Lower leg skin (tissue), 4 donors: ENCODE measurements at regions not wholly inside any gene's neighbourhood (a gene's known extent, or its start where the extent isn't known, plus 50 kb on each side); places are given as distances from the start of the nearest gene placed in this dataset.

Source experiments
- DNase-seq, 2 donors: peaks; one replicate each; pipeline ENCODE4 v3.0.0-alpha.2; 2019; ENCODE audit warnings: low spot score in 2 of 2
- H3K4me3 ChIP-seq: fragments of 200-600 bp; sonication (generic); 2 replicates; pipeline ENCODE4 v1.5.1; 2017; ENCODE audit warnings: mild to moderate bottlenecking, low read depth; ENCODE audit not compliant: poor library complexity, severe bottlenecking
- POLR2A ChIP-seq, 2 donors: fragments of 450-650 bp; IDR thresholded peaks; one replicate each; pipeline ENCODE4 v1.6.1; 2016 to 2017; ENCODE audit warnings: antibody characterized with exemption in 2 of 2, mild to moderate bottlenecking in 1 of 2, moderate library complexity in 1 of 2
- WGBS, 2 donors: methylation state at CpG; one replicate each; pipeline ENCODE4 v1.1.5; 2018; 5-methylcytosine and 5-hydroxymethylcytosine counted together
- intact Hi-C: fragments of 100-400 bp; cut with DNase I; formaldehyde crosslinking; loops from one replicate; pipeline ENCODE4 v1.15.0; 2023; ENCODE audit warnings: low total_unique reads
- TF ChIP-seq, protein P1 (sequence below), 3 donors: fragments of 450-650 bp; IDR thresholded peaks; one replicate each; pipeline ENCODE4 v1.5.1; 2016; ENCODE audit warnings: antibody characterized with exemption in 3 of 3, mild to moderate bottlenecking in 3 of 3, moderate library complexity in 2 of 3

DNA sequence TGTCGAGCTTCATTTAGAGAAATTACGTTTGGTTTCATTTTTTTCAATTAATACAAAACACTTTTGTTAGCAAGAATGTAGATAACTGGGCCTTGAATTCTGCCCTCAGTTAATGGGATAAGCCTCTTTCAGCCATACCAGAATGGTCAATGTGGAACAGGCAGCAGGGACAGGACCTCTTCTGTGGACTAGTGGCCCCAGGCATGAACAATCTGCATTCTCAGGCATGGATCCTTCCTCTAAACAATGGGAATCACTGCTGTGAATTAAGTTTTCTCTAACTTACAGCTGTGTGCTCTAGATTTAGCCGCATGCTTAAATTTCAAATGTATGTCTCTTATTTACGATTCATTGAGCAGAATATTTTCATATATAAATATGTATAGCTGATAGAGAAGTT lies 237.7 kb upstream of the PRKCQ start:
- 88 to 90% methylated on average over 4 of the region's 4 CpGs for WGBS, 2 donors
- intact Hi-C loops, result no loop called here
- DNase-seq, result no peak
- no peak for TF ChIP-seq POLR2A (IDR thresholded peaks at IDR 0.05)
- TF ChIP-seq, protein P1, sequence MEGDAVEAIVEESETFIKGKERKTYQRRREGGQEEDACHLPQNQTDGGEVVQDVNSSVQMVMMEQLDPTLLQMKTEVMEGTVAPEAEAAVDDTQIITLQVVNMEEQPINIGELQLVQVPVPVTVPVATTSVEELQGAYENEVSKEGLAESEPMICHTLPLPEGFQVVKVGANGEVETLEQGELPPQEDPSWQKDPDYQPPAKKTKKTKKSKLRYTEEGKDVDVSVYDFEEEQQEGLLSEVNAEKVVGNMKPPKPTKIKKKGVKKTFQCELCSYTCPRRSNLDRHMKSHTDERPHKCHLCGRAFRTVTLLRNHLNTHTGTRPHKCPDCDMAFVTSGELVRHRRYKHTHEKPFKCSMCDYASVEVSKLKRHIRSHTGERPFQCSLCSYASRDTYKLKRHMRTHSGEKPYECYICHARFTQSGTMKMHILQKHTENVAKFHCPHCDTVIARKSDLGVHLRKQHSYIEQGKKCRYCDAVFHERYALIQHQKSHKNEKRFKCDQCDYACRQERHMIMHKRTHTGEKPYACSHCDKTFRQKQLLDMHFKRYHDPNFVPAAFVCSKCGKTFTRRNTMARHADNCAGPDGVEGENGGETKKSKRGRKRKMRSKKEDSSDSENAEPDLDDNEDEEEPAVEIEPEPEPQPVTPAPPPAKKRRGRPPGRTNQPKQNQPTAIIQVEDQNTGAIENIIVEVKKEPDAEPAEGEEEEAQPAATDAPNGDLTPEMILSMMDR (IDR thresholded peaks at IDR 0.05), result no peak
- H3K4me3 ChIP-seq, result no peak overlapping the region

DNA sequence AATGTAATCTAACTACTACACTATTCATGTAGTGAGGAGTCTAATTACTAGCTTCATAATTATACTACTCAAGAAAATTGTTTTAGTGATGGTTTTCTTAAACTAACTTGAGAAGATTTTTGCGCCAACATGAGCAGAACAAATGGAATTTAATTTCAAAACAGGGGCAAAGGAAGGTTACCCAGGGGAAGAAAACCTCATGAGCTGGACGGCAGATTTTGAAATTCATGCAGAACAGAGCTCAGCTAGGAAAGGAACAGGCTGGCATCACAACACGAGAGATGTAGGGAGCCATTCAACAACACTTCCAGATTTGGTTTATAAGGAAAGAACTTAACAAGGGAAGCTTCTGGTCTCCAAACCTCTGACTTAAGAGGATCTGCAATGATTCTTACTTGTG lies 235.3 kb upstream of the PRKCQ start:
- intact Hi-C loops, result no loop called here

DNA sequence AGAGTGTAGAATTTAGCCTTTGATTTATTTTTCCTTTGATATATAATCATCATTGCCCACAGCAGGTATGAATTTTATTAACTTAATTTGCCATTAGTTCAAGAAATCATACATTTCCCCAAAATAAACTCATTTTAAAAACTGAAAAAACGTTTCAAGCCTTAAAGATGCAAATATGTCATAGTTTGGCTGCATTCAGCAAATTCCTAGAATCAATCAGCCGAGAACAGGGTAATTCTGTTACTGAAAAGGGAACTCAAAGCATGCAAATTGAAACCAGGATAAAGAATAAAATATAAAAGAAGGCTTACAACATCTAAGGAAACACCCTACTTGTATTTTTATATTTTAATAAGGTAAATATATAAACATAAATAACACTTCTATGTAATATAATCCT lies 233.8 kb upstream of the PRKCQ start:
- 41 to 43% methylated on average over 2 of the region's 2 CpGs for WGBS, 2 donors
- no peak overlapping the region for H3K4me3 ChIP-seq
- intact Hi-C loops, result no loop called here
- no peak for TF ChIP-seq POLR2A (IDR thresholded peaks at IDR 0.05)
- TF ChIP-seq, protein P1 (IDR thresholded peaks at IDR 0.05), result no peak
- DNase-seq, result no peak

More for the DNA sequence above, 235.3 kb upstream of the PRKCQ start:
- H3K4me3 ChIP-seq, result no peak overlapping the region
- 68 to 85% methylated on average over 3 of the region's 3 CpGs for WGBS, 2 donors
- TF ChIP-seq, protein P1 (IDR thresholded peaks at IDR 0.05), result no peak
- TF ChIP-seq POLR2A (IDR thresholded peaks at IDR 0.05), result no peak
- no peak for DNase-seq

DNA sequence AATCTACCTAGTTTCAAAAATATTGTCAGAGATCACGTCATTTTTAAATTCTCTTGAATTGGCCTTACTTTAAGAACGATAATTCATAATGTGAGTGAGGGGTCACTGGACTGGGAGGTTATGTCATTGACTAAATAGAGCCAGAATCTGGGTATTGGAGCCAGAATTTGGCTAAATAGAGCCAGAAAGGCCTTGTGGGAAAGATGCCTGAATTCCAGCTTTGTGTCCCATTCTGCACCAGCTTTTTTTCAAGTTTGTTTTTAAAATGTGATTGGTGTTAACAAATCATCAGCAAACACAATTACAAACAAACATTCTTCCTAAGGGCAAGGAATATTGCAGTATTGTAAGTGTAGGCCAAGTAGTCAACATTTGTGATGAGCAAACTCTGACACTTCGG lies 233.2 kb upstream of the PRKCQ start:
- DNase-seq, result no peak
- no peak for TF ChIP-seq POLR2A (IDR thresholded peaks at IDR 0.05)
- TF ChIP-seq, protein P1 (IDR thresholded peaks at IDR 0.05), result no peak
- no peak overlapping the region for H3K4me3 ChIP-seq
- WGBS, 2 donors, result 51 to 69% methylated on average over 3 of the region's 3 CpGs
- intact Hi-C loops, result no loop called here

DNA sequence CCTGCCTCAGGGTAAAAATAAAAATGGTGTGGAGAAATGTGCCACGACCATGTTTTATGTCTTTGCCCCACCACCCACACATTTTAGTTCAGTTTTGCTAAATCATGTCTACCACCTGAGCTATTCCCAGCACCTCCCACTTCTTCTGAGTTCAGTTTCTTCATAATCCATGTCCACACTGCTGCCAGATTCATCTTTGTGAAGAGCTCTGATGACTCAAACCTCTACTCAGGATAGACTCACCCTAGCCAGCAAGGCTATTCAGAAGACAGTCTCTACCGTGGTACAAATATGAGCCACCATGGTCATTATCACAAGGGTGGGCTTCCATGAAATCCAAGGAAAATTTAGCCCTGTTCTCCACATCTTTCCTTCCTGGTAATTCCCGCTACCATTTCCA lies 231.1 kb upstream of the PRKCQ start:
- 68 to 85% methylated on average over 3 of the region's 3 CpGs for WGBS, 2 donors
- DNase-seq, result no peak
- no peak overlapping the region for H3K4me3 ChIP-seq
- intact Hi-C loops, result no loop called here
- TF ChIP-seq, protein P1 (IDR thresholded peaks at IDR 0.05), result no peak
- no peak for TF ChIP-seq POLR2A (IDR thresholded peaks at IDR 0.05)

DNA sequence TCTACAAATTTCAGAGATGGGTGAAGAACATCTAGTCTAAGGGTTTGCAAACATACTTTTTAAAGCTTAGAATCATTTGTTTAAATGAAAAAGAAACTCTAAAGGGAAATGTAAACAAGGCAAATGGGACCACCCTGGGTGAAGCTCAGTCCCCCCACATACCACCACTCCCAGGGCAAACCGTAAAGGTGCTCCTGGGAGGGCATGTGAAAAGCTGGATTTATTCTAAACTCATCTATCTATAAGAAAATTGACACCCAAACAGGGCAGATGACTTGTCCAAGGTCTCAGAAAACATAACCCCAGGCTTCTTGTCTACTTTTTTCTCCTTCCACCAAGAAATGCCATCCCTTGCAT lies 223.3 kb upstream of the PRKCQ start:
- no peak overlapping the region for H3K4me3 ChIP-seq
- TF ChIP-seq, protein P1 (IDR thresholded peaks at IDR 0.05), result no peak
- no peak for TF ChIP-seq POLR2A (IDR thresholded peaks at IDR 0.05)
- no peak for DNase-seq
- intact Hi-C loops, result no loop called here
- 95 to 96% methylated on average over 1 of the region's 1 CpG for WGBS, 2 donors
